Right forelimb (tissue), 1 donor: ENCODE measurements at regions not wholly inside any gene's neighbourhood (a gene's known extent, or its start where the extent isn't known, plus 50 kb on each side); places are given as distances from the start of the nearest gene placed in this dataset.

Experiments
- DNase-seq: peaks from one replicate; pipeline ENCODE4 v3.0.0-alpha.2; 2018

- DNase-seq: no peak
Measured at GRCh38 chrX:5278908-5279307, 949.8 kb downstream of the NLGN4X start.

DNA sequence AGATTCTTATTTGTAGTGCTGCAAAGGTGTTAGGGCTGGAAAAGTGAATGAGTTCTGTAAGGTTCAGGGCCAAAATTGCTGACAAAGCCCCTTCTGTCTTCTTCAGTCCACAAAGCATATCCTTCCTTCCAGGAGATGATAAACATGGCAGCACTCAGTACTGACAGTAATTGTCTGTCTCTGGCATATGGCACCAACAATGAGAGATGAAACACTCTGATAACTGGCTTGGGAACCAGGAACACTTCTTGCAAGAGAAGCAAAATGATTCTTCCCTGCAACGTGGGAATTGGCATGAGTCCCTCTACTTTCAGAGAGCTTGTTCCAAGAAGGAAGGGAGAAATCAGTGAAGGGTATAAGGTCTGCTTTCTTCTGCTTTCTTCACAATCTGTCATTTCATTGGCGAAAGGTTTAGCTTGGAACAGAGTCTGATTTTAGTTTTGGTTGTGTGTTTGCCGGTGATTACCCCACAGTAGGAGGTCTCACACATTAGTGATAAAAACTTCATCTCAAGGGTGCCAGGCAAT is 963.3 kb downstream of the NLGN4X start:
- no peak for DNase-seq

GRCh38 chrX:5250106-5250505 is 978.6 kb downstream of the NLGN4X start:
- no peak for DNase-seq

DNA sequence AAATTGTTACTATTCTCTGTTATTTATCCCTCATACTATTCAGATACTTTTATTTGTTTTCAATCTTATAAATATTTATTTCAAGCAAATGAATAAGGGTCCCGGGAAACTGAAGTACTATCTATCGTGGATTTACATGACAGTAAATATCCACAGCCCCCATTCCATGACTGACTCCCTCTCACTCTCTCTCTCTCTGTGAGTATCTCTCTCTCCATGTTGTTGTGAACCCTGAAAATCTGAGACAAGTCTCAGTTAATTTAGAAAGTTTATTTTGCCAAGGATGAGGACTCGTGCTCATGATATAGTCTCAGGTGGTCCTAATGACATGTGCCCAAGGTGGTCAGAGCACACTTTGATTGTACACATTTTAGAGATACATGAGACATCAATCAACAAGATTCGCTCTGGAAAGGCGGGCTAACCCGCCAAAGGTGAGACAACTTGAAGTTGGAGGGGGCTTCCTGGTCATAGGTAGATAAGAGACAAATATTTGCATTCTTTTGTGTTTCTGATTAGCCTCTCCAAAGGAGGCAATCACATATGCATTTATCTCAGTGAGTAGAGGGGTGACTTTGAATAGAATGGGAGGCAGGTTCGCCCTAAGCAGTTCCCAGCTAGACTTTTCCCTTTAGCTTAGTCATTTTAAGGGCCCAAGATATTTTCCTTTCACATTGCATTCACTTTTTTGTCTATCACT is 986.4 kb downstream of the NLGN4X start:
- no peak for DNase-seq

GRCh38 chrX:5236749-5237148 is 991.9 kb downstream of the NLGN4X start:
- DNase-seq: no peak

- DNase-seq: no peak
Measured at GRCh38 chrX:5236096-5236495, 992.6 kb downstream of the NLGN4X start.

- DNase-seq: no peak
Measured at GRCh38 chrX:5233830-5234229, 994.8 kb downstream of the NLGN4X start.

DNA sequence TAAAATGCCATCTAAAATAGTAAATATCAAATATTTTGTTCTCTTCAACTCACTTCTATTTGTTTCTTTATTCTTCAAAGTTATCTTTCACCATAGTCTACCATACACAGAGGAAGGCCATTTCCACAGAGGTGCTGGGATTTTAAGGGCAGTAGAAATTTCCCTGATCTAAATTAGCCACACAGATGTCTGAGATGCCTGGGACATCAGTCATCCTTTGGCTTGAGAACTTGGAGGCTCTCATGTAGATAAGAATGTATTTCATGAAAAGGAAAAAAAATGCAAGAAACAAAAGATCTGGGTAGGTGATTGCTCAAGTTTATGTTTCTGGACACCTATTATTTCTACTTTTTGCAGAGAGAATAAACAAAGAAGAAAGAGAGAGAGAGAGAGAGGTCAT is 1008.2 kb downstream of the NLGN4X start:
- no peak for DNase-seq

GRCh38 chrX:5194806-5195205 is 1033.9 kb downstream of the NLGN4X start:
- DNase-seq: no peak

DNA sequence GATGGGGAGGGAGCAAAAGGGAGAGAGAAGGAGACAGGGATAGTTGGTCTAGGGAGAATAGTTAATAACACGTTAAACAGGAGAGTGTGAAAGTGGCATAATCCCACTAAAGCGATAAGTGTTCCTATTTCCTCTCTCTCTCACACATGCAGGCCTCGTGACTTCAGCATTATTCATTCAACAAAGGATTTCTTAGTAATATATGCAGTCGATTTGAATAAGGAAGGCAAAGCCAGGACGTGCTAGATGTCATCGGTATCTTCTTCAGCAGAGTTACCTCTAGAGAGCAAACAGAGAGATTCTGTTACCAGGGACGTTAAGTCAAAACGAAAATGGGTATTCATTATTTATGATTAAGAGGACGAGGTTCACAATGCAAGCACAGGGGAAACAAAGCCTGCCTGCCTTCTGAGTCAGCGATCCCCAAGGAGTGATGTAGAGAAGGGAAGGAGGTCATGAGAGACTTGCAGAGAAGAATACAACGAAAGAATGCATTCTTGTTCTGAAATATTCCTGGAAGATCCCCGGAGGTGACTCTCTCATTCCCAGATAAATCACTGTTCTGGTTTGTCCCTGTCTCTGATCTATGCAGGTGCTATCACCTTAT is 1048.4 kb downstream of the NLGN4X start:
- DNase-seq: no peak

DNA sequence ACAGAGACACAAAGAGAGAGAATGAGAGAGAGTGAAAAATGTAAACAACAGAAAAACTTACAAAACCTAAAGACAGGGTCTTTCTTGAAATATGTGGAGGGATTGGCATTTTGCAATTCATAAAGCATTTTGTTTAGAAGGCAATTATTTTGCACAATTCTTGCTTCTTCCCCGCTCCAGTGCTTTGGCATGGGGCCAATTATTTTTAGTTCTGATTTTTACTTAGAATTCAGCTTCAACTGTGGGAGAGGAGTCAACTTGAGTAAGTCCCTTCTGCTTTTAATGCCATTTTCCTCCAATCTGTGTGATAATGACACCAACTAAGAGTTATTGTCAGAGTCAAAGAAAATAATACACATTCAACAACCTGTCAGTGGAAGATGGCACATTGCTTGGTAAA is 1051.9 kb downstream of the NLGN4X start:
- no peak for DNase-seq

DNA sequence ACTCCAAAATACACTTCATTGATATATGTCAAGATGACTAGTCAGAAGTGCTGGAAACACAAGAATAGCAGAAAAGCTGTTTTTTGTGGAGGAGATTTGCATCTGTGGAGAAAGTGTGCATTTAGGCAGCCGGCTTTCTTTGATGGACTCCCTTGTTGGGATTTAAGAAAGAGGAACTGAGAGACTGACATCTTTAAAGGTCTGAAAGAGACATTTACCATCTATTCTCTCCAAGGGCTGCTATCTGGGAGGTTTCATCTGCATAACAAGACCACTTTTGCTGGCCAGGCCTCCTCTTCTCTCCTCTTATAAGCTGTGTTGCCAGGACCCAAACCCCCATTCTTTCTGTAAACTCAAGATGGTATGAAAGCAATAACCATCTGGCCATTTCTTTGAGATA is 1065.0 kb downstream of the NLGN4X start:
- DNase-seq: no peak

- no peak for DNase-seq
Measured at GRCh38 chrX:5155301-5155700, 1073.4 kb downstream of the NLGN4X start.

GRCh38 chrX:5145957-5146356 is 1082.7 kb downstream of the NLGN4X start:
- no peak for DNase-seq

- DNase-seq: no peak
Measured at GRCh38 chrX:5142644-5143043, 1086.0 kb downstream of the NLGN4X start.

DNA sequence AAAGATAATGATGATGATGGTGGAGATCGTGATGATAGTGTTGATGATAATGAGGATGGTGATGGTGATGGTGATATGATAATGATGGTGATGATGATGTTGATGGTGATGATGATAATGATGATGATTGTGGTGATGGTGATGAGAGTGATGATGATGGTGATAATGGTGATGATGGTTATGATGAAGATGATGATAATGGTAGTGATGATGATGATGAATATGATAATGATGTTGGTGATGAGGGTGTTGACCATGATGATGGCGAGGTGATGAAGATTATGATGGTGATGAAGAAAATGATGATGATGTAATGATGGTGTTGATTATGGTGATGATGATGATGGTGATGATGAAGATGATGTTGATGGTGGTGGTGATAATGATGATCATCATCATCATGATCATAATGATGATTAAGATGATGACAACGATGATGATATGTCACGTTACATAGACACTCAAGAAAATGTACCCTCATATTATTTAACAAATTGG is 1106.4 kb downstream of the NLGN4X start:
- DNase-seq: no peak

GRCh38 chrX:5117816-5118215 is 1110.9 kb downstream of the NLGN4X start:
- DNase-seq: no peak

DNA sequence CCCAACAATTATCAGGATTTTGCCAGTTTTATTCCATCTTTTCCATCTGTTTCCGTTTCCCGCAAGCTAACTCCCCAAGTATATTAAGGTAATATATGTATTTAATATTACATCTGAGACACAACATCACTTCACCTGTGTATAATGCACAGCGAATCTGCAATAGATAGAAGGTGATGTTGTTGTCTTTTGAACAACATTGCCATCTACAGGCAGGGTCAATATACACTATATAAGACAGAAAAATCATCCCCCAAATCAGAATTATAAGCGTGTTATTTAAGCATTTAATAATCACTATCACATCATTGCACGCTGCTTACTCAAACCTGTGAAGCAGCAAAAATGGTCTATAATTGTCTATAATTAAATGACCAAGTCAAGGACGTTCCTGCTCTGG is 1115.5 kb downstream of the NLGN4X start:
- no peak for DNase-seq

DNA sequence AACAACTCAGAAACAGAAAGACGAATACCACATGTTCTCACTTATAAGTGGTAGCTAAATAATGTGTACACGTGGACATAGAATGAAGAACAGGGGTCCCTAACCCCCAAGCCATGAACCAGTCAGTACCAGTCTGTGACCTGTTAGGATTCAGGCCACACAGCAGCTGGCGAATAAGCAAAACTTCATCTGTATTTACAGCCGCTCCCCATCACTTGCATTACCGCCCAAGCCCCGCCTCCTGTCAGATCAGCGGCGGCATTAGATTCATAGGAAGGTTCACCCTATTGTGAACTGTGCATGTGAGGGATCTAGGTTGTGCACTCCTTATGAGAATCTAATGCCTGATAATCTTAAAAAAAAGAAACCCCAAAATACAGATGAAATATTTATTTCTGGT is 1128.7 kb downstream of the NLGN4X start:
- no peak for DNase-seq

- DNase-seq: no peak
Measured at GRCh38 chrX:5086388-5086787, 1142.3 kb downstream of the NLGN4X start.

- no peak for DNase-seq
Measured at GRCh38 chrX:5084279-5084678, 1144.4 kb downstream of the NLGN4X start.

GRCh38 chrX:5082705-5083104 is 1146.0 kb downstream of the NLGN4X start:
- DNase-seq: no peak

DNA sequence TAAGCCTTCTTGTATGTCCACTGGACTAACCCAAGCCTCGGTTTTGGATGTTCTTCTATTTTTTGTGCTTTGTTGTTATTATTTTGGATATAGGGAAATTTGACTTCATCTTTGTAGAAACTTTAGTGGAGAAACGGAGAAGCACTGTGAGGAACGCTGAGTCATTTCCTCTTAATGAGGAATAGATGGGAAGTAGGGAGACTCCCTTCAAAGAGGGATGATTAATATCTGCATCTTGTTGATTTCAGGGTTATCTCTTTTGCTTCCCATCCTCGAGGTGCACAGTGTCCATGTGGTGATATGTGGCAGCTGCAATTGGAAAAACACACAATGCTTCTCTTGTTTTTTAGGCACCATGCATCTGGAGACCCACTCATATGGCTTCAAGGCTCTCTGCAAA is 1147.9 kb downstream of the NLGN4X start:
- no peak for DNase-seq

GRCh38 chrX:5068550-5068949 is 1160.1 kb downstream of the NLGN4X start:
- DNase-seq: no peak

- DNase-seq: no peak
Measured at GRCh38 chrX:5057786-5058185, 1170.9 kb downstream of the NLGN4X start.
